DMS114 treated with DMSO at 0.1 percent for 48 hours (cell line): ENCODE measurements at regions not wholly inside any gene's neighbourhood (a gene's known extent, or its start where the extent isn't known, plus 50 kb on each side); places are given as distances from the start of the nearest gene placed in this dataset.

ENCODE experiments used
- DNase-seq: peaks from one replicate; lab custom pipeline; 2025; ENCODE audit not compliant: unreplicated experiment; lab: John Stamatoyannopoulos, UW

- DNase-seq: no peak
Observed at GRCh38 chr10:9645928-9646600, 1371.6 kb upstream of the CELF2 start.

- DNase-seq: no peak
Observed at GRCh38 chr10:9654261-9654660, 1363.4 kb upstream of the CELF2 start.

GRCh38 chr10:9656386-9656785, 1361.3 kb upstream of the CELF2 start:
- no peak for DNase-seq

- no peak for DNase-seq
Observed at GRCh38 chr10:9656996-9657395, 1360.7 kb upstream of the CELF2 start.

GRCh38 chr10:9657530-9657929, 1360.1 kb upstream of the CELF2 start:
- DNase-seq: no peak

GRCh38 chr10:9668411-9668810, 1349.3 kb upstream of the CELF2 start:
- no peak for DNase-seq

GRCh38 chr10:9670911-9671310, 1346.8 kb upstream of the CELF2 start:
- DNase-seq: no peak

GRCh38 chr10:9681655-9682054, 1336.0 kb upstream of the CELF2 start:
- no peak for DNase-seq

GRCh38 chr10:9682802-9683201, 1334.9 kb upstream of the CELF2 start:
- DNase-seq: no peak

GRCh38 chr10:9684186-9684585, 1333.5 kb upstream of the CELF2 start:
- no peak for DNase-seq

- no peak for DNase-seq
Observed at GRCh38 chr10:9685596-9685995, 1332.1 kb upstream of the CELF2 start.

- no peak for DNase-seq
Observed at GRCh38 chr10:9688711-9689110, 1329.0 kb upstream of the CELF2 start.

- no peak for DNase-seq
Observed at GRCh38 chr10:9707216-9707615, 1310.5 kb upstream of the CELF2 start.

GRCh38 chr10:9709849-9710248, 1307.8 kb upstream of the CELF2 start:
- no peak for DNase-seq

GRCh38 chr10:9712393-9712792, 1305.3 kb upstream of the CELF2 start:
- no peak for DNase-seq

- no peak for DNase-seq
Observed at GRCh38 chr10:9719246-9719645, 1298.4 kb upstream of the CELF2 start.

GRCh38 chr10:9733766-9734165, 1283.9 kb upstream of the CELF2 start:
- DNase-seq: no peak

- DNase-seq: no peak
Observed at GRCh38 chr10:9734218-9734617, 1283.5 kb upstream of the CELF2 start.

- no peak for DNase-seq
Observed at GRCh38 chr10:9735731-9736130, 1281.9 kb upstream of the CELF2 start.

- DNase-seq: no peak
Observed at GRCh38 chr10:9743639-9744038, 1274.0 kb upstream of the CELF2 start.

- no peak for DNase-seq
Observed at GRCh38 chr10:9745158-9745557, 1272.5 kb upstream of the CELF2 start.

- DNase-seq: no peak
Observed at GRCh38 chr10:9757176-9757575, 1260.5 kb upstream of the CELF2 start.

- DNase-seq: no peak
Observed at GRCh38 chr10:9759596-9759995, 1258.1 kb upstream of the CELF2 start.
